HCT116 (cell line): ENCODE measurements at regions not wholly inside any gene's neighbourhood (a gene's known extent, or its start where the extent isn't known, plus 50 kb on each side); places are given as distances from the start of the nearest gene placed in this dataset.

Source experiments
- ATAC-seq: fragments of 200-7000 bp; cut with Tn5 transposase; 2 replicates; pipeline ENCODE4 v1.9.1; 2020; ENCODE audit warnings: mild to moderate bottlenecking, moderate library complexity
- BruUV-seq: library from RNA; stranded (reverse); fragments of 400-500 nt; replicated peaks from 2 replicates; lab custom pipeline; 2021; lab: Mats Ljungman, UMichigan
- CTCF ChIA-PET: fragments of 300-600 bp; sonication (Branson Sonifier 250); formaldehyde crosslinking; loops from one replicate; lab custom pipeline; 2021; ENCODE audit warnings: antibody characterized with exemption; lab: Charles Lee
- POLR2A ChIA-PET: fragments of 300-600, 350-600 bp; sonication (Branson Sonifier 250); formaldehyde crosslinking; loops from one replicate; lab custom pipeline; 2021; ENCODE audit warnings: antibody characterized with exemption; lab: Charles Lee
- RAD21 ChIA-PET, 2 experiments: fragments of 300-600 bp; sonication (Branson Sonifier 250); formaldehyde crosslinking; loops; one replicate each; lab custom pipeline; 2023; ENCODE audit warnings: low total read pairs in 2 of 2; ENCODE audit not compliant: uncharacterized antibody in 2 of 2, unreplicated experiment in 2 of 2, low non-redundant PET in 1 of 2; lab: Charles Lee
- DNase-seq: peaks from one replicate; pipeline ENCODE4 v3.0.0-alpha.2; 2010; ENCODE audit warnings: low read depth, low spot score
- H2AFZ ChIP-seq: fragments of 200-600 bp; shearing (Covaris generic), sonication (generic); 2 replicates; pipeline ENCODE4 v1.6.1; 2017; ENCODE audit warnings: low read depth, mixed run types, mixed read lengths, antibody characterized with exemption, low read length; ENCODE audit not compliant: poor library complexity, severe bottlenecking
- H3K27ac ChIP-seq: 2 replicates; pipeline ENCODE4 v1.5.1; 2012; ENCODE audit warnings: low read depth, low read length
- H3K27me3 ChIP-seq: fragments of 200-600 bp; sonication (generic); 2 replicates; pipeline ENCODE4 v1.6.1; 2016; ENCODE audit warnings: mixed run types, low read length, mixed read lengths; ENCODE audit not compliant: insufficient read depth
- H3K36me3 ChIP-seq, 2 experiments: fragments of 200-500 bp in 1 of 2; fragments of 200-600 bp in 1 of 2; sonication (Bioruptor generic) in 1 of 2; sonication (generic) in 1 of 2; 2 replicates each; pipeline versions ENCODE4 v1.5.1 to v1.6.1; 2014 to 2016; ENCODE audit warnings: low read length in 2 of 2, inconsistent platforms in 1 of 2, mixed read lengths in 1 of 2, mixed run types in 1 of 2; ENCODE audit not compliant: insufficient read depth in 2 of 2, control insufficient read depth in 1 of 2
- H3K4me1 ChIP-seq, 2 experiments: fragments of 200-600 bp in 1 of 2; sonication (generic) in 1 of 2; 2 replicates each; pipeline versions ENCODE4 v1.5.1 to v1.6.1; 2012 to 2017; ENCODE audit warnings: low read length in 2 of 2, inconsistent platforms in 1 of 2, mild to moderate bottlenecking in 1 of 2, mixed read lengths in 1 of 2, mixed run types in 1 of 2, moderate library complexity in 1 of 2; ENCODE audit not compliant: insufficient read depth in 2 of 2, control insufficient read depth in 1 of 2
- H3K4me2 ChIP-seq: fragments of 200-600 bp; sonication (generic); 2 replicates; pipeline ENCODE4 v1.6.1; 2017; ENCODE audit warnings: mixed run types, low read length, mixed read lengths
- H3K4me3 ChIP-seq, 2 experiments: fragments of 200-600 bp in 1 of 2; sonication (generic) in 1 of 2; replicated peaks in 1 of 2; 2 replicates each; pipeline ENCODE4 v1.5.1; 2011 to 2016; ENCODE audit warnings: low read length in 2 of 2, control low read depth in 1 of 2, low read depth in 1 of 2, mild to moderate bottlenecking in 1 of 2, mixed read lengths in 1 of 2, mixed run types in 1 of 2
- H3K79me2 ChIP-seq: fragments of 200-600 bp; sonication (generic); 2 replicates; pipeline ENCODE4 v1.6.1; 2017; ENCODE audit warnings: mild to moderate bottlenecking, mixed run types, low read length, moderate library complexity, mixed read lengths; ENCODE audit not compliant: insufficient read depth
- H3K9ac ChIP-seq: fragments of 200-600 bp; sonication (generic); 2 replicates; pipeline ENCODE4 v1.6.1; 2016; ENCODE audit warnings: low read length, mixed read lengths
- H3K9me2 ChIP-seq: fragments of 200-600 bp; sonication (generic), shearing (Covaris generic); 2 replicates; pipeline ENCODE4 v1.6.1; 2017; ENCODE audit warnings: mixed run types, mild to moderate bottlenecking, moderate library complexity; ENCODE audit not compliant: insufficient read depth
- H3K9me3 ChIP-seq, 2 experiments: fragments of 200-500 bp in 1 of 2; fragments of 200-600 bp in 1 of 2; sonication (Bioruptor generic) in 1 of 2; sonication (generic) in 1 of 2; 2 replicates each; pipeline ENCODE4 v1.6.1; 2014 to 2017; ENCODE audit warnings: low read length in 2 of 2, mixed read lengths in 2 of 2, inconsistent platforms in 1 of 2, low read depth in 1 of 2, mild to moderate bottlenecking in 1 of 2, mixed run types in 1 of 2, moderate library complexity in 1 of 2; ENCODE audit not compliant: control insufficient read depth in 1 of 2, insufficient read depth in 1 of 2
- H4K20me1 ChIP-seq: fragments of 200-600 bp; sonication (generic), shearing (Covaris generic); 2 replicates; pipeline ENCODE4 v1.6.1; 2017; ENCODE audit warnings: mixed run types, mild to moderate bottlenecking, moderate library complexity; ENCODE audit not compliant: insufficient read depth
- ATF3 ChIP-seq: IDR thresholded peaks from 2 replicates; pipeline ENCODE4 v1.6.1; 2012
- CEBPB ChIP-seq: IDR thresholded peaks from 2 replicates; pipeline ENCODE4 v1.6.1; 2012; ENCODE audit warnings: low read depth
- EGR1 ChIP-seq: IDR thresholded peaks from 2 replicates; pipeline ENCODE4 v1.6.1; 2012; ENCODE audit warnings: low read depth
- ELF1 ChIP-seq: IDR thresholded peaks from 2 replicates; pipeline ENCODE4 v1.6.1; 2012; ENCODE audit warnings: low read depth, borderline replicate concordance
- EZH2phosphoT487 ChIP-seq: fragments of 200-600 bp; IDR thresholded peaks from 2 replicates; pipeline ENCODE4 v1.6.1; 2018; ENCODE audit warnings: antibody characterized with exemption, borderline replicate concordance
- FOSL1 ChIP-seq: IDR thresholded peaks from 2 replicates; pipeline ENCODE4 v1.6.1; 2012; ENCODE audit warnings: low read depth
- SIN3A ChIP-seq: IDR thresholded peaks from 2 replicates; pipeline ENCODE4 v1.6.1; 2012; ENCODE audit warnings: low read depth
- SRF ChIP-seq: IDR thresholded peaks from 2 replicates; pipeline ENCODE4 v1.6.1; 2012; ENCODE audit warnings: low read depth
- TCF7L2 ChIP-seq: IDR thresholded peaks from 2 replicates; pipeline ENCODE4 v1.7.0; 2011; ENCODE audit warnings: borderline replicate concordance, inconsistent platforms; ENCODE audit not compliant: insufficient read depth, insufficient read length; ENCODE audit errors: extremely low read depth
- ZNF274 ChIP-seq: fragments of 200-500 bp; sonication (Bioruptor generic); IDR thresholded peaks from 2 replicates; pipeline ENCODE4 v1.6.1; 2014; ENCODE audit warnings: mild to moderate bottlenecking, low read depth, low read length, inconsistent platforms
- intact Hi-C: fragments of 100-400 bp; cut with micrococcal nuclease; formaldehyde crosslinking; loops from 2 replicates; pipeline ENCODE4 v1.10.0; 2022

DNA sequence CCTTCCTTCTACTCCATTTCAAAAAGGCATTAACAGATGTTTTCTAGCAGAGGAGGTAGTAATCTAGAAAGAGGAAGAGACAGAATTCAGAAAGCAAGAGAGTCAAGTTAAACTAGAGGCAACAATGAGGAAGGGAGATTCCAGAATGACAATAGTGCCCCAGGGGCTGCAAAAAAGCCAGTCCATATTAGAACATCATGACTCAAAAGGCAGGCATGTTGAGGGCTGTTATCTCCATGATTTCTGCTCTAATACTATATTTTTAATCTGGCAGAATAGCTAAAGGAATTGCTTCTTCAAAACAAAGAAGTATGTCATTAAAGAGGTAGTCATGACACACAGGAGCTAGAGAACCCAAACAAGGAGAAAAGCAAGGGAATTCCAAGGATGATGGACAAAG is 599.6 kb downstream of the INHBA start:
- no peak overlapping the region for H3K9ac ChIP-seq
- H3K27me3 ChIP-seq: no peaks in the 10 kb centered on the region
- no TSS peak for BruUV-seq
- H3K9me3 ChIP-seq: peaks cover 0 to 3% of the 10 kb centered on the region in 2 experiments; a peak in 1 of 4 replicates
- H2AFZ ChIP-seq: no peak overlapping the region
- intact Hi-C loops: no loop called here
- H3K4me3 ChIP-seq: no peak overlapping the region
- H3K4me2 ChIP-seq: no peak overlapping the region
- H3K4me1 ChIP-seq: peaks cover 8 to 19% of the 10 kb centered on the region in 2 experiments; a peak in 3 of 4 replicates
- ATAC-seq (no peak), DNase-seq (no peak)
- no peak overlapping the region for H3K27ac ChIP-seq
- no peak for TF ChIP-seq TCF7L2
- TF ChIP-seq CEBPB: no peak
- TF ChIP-seq FOSL1: no peak
- TF ChIP-seq EZH2phosphoT487: no peak
- no peak for TF ChIP-seq ZNF274
- TF ChIP-seq ATF3: no peak
- no peak for TF ChIP-seq ELF1
- TF ChIP-seq EGR1: no peak
- no peak for TF ChIP-seq SIN3A
- no peaks in the 10 kb centered on the region for H4K20me1 ChIP-seq
- RAD21 ChIA-PET: no interaction called here
- no peaks in the 10 kb centered on the region for H3K36me3 ChIP-seq
- CTCF ChIA-PET: no interaction called here
- no peaks in the 10 kb centered on the region for H3K79me2 ChIP-seq
- H3K9me2 ChIP-seq: no peaks in the 10 kb centered on the region
- POLR2A ChIA-PET: no interaction called here

- H3K27ac ChIP-seq: no peak overlapping the region
- H3K4me3 ChIP-seq: no peak overlapping the region
- no TSS peak for BruUV-seq
- H3K4me1 ChIP-seq: no peaks in the 10 kb centered on the region
- no peak overlapping the region for H3K9ac ChIP-seq
- no peak for ATAC-seq
- no peaks in the 10 kb centered on the region for H3K79me2 ChIP-seq
- H3K9me2 ChIP-seq: no peaks in the 10 kb centered on the region
- no peak for DNase-seq
- peaks cover 0 to 3% of the 10 kb centered on the region in 2 experiments; a peak in 1 of 4 replicates for H3K9me3 ChIP-seq
- POLR2A ChIA-PET: no interaction called here
- CTCF ChIA-PET: no interaction called here
- no peak overlapping the region for H2AFZ ChIP-seq
- no peak overlapping the region for H3K4me2 ChIP-seq
- no peaks in the 10 kb centered on the region for H4K20me1 ChIP-seq
- intact Hi-C loops: no loop called here
- RAD21 ChIA-PET: no interaction called here
- no peaks in the 10 kb centered on the region for H3K36me3 ChIP-seq
- TF ChIP-seq FOSL1: no peak
- TF ChIP-seq SRF: no peak
- H3K27me3 ChIP-seq: no peaks in the 10 kb centered on the region
Observed at GRCh38 chr7:41098846-41099245, 604.0 kb downstream of the INHBA start.
